HepG2 (cell line): ENCODE measurements at regions not wholly inside any gene's neighbourhood (a gene's known extent, or its start where the extent isn't known, plus 50 kb on each side); places are given as distances from the start of the nearest gene placed in this dataset.
A peak's percentile ranks its signal among the peaks of the same experiment; 100 is the strongest.

Experiments used
- AGO1 ChIP-seq: fragments of 200-400 bp; formaldehyde crosslinking; IDR thresholded peaks from 2 replicates; pipeline ENCODE4 v1.6.1; 2017; ENCODE audit warnings: mild to moderate bottlenecking, low read depth, low read length, moderate library complexity; ENCODE audit not compliant: poor library complexity, severe bottlenecking
- ARID2 ChIP-seq: sonication (generic); formaldehyde crosslinking; IDR thresholded peaks from 2 replicates; pipeline ENCODE4 v1.8.1; 2022; ENCODE audit warnings: mild to moderate bottlenecking, missing genetic modification reagents, borderline replicate concordance
- ATF3 ChIP-seq: sonication (generic); formaldehyde crosslinking; IDR thresholded peaks from 2 replicates; pipeline ENCODE4 v1.4.0; 2020; ENCODE audit warnings: missing genetic modification reagents
- ATM ChIP-seq: fragments of 450-650 bp; IDR thresholded peaks from 2 replicates; pipeline ENCODE4 v1.7.1; 2017; ENCODE audit warnings: mild to moderate bottlenecking, borderline replicate concordance
- CCAR2 ChIP-seq: fragments of 200-400 bp; formaldehyde crosslinking; optimal IDR thresholded peaks from 2 replicates; pipeline ENCODE3; 2018; ENCODE audit warnings: low read depth, mild to moderate bottlenecking, low read length, moderate library complexity
- FOXO4 ChIP-seq: sonication (generic); formaldehyde crosslinking; conservative IDR thresholded peaks from 2 replicates; pipeline ENCODE4 v1.8.1; 2023; ENCODE audit warnings: missing genetic modification reagents
- GATAD2A ChIP-seq: IDR thresholded peaks from 2 replicates; pipeline ENCODE4 v1.6.1; 2016
- KLF13 ChIP-seq: sonication (generic); formaldehyde crosslinking; IDR thresholded peaks from 2 replicates; pipeline ENCODE4 v1.4.0; 2020; ENCODE audit warnings: mild to moderate bottlenecking, missing genetic modification reagents
- NCOA5 ChIP-seq: sonication (generic); formaldehyde crosslinking; IDR thresholded peaks from 2 replicates; pipeline ENCODE4 v1.4.0; 2020; ENCODE audit warnings: missing genetic modification reagents
- NFKB2 ChIP-seq: sonication (generic); formaldehyde crosslinking; IDR thresholded peaks from 2 replicates; pipeline ENCODE4 v1.4.0; 2020; ENCODE audit warnings: missing genetic modification reagents, borderline replicate concordance
- PAF1 ChIP-seq: IDR thresholded peaks from 2 replicates; pipeline ENCODE4 v1.6.1; 2016; ENCODE audit warnings: missing genetic modification reagents, missing compliant biosample characterization
- PHF8 ChIP-seq: sonication (generic); formaldehyde crosslinking; IDR thresholded peaks from 2 replicates; pipeline ENCODE4 v1.5.0; 2020; ENCODE audit warnings: missing genetic modification reagents
- POLR2G ChIP-seq: fragments of 200-400 bp; formaldehyde crosslinking; IDR thresholded peaks from 2 replicates; pipeline ENCODE4 v1.6.1; 2018; ENCODE audit warnings: mild to moderate bottlenecking, low read depth, low read length, moderate library complexity
- RAD51 ChIP-seq: fragments of 450-650 bp; IDR thresholded peaks from 2 replicates; pipeline ENCODE4 v1.6.1; 2016; ENCODE audit warnings: borderline replicate concordance
- RCOR2 ChIP-seq: IDR thresholded peaks from 2 replicates; pipeline ENCODE4 v1.6.1; 2016; ENCODE audit warnings: missing biosample characterization, missing genetic modification reagents
- REL ChIP-seq: sonication (generic); formaldehyde crosslinking; conservative IDR thresholded peaks from 2 replicates; pipeline ENCODE4 v1.8.0; 2022; ENCODE audit warnings: mild to moderate bottlenecking, missing genetic modification reagents, moderate library complexity
- RORA ChIP-seq: sonication (generic); formaldehyde crosslinking; IDR thresholded peaks from 2 replicates; pipeline ENCODE4 v1.5.0; 2020; ENCODE audit warnings: mild to moderate bottlenecking, missing genetic modification reagents, moderate library complexity
- SMC3 ChIP-seq: IDR thresholded peaks from 2 replicates; pipeline ENCODE4 v1.6.1; 2011; ENCODE audit warnings: low read length, improper control_type of control experiment
- U2AF1 ChIP-seq: fragments of 200-400 bp; formaldehyde crosslinking; optimal IDR thresholded peaks from 2 replicates; pipeline ENCODE3; 2017; ENCODE audit warnings: mild to moderate bottlenecking, low read depth, low read length
- ZBTB1 ChIP-seq: sonication (generic); formaldehyde crosslinking; IDR thresholded peaks from 2 replicates; pipeline ENCODE4 v1.4.0; 2020; ENCODE audit warnings: missing genetic modification reagents, borderline replicate concordance
- ZBTB7A ChIP-seq: sonication (generic); formaldehyde crosslinking; IDR thresholded peaks from 2 replicates; pipeline ENCODE4 v1.8.0; 2022; ENCODE audit warnings: mild to moderate bottlenecking, missing genetic modification reagents
- ZIK1 ChIP-seq: sonication (generic); formaldehyde crosslinking; IDR thresholded peaks from 2 replicates; pipeline ENCODE4 v1.5.0; 2020; ENCODE audit warnings: mild to moderate bottlenecking, low read depth, missing genetic modification reagents, borderline replicate concordance
- ZNF253 ChIP-seq: sonication (generic); formaldehyde crosslinking; IDR thresholded peaks from 2 replicates; pipeline ENCODE4 v1.8.0; 2022; ENCODE audit warnings: mild to moderate bottlenecking, missing genetic modification reagents, borderline replicate concordance
- ZNF264 ChIP-seq: sonication (generic); formaldehyde crosslinking; IDR thresholded peaks from 2 replicates; pipeline ENCODE4 v1.4.0; 2020; ENCODE audit warnings: missing genetic modification reagents
- ZNF280B ChIP-seq: sonication (generic); formaldehyde crosslinking; IDR thresholded peaks from 2 replicates; pipeline ENCODE4 v1.5.0; 2020; ENCODE audit warnings: missing genetic modification reagents, mild to moderate bottlenecking, borderline replicate concordance
- ZNF34 ChIP-seq: sonication (generic); formaldehyde crosslinking; IDR thresholded peaks from 2 replicates; pipeline ENCODE4 v1.4.0; 2020; ENCODE audit warnings: mild to moderate bottlenecking, missing genetic modification reagents, borderline replicate concordance
- ZNF430 ChIP-seq: sonication (generic); formaldehyde crosslinking; IDR thresholded peaks from 2 replicates; pipeline ENCODE4 v1.9.0; 2021; ENCODE audit warnings: mild to moderate bottlenecking, missing genetic modification reagents
- ZNF841 ChIP-seq: sonication (generic); formaldehyde crosslinking; IDR thresholded peaks from 2 replicates; pipeline ENCODE4 v1.8.1; 2023; ENCODE audit warnings: missing genetic modification reagents, borderline replicate concordance
- ZNF891 ChIP-seq: sonication (generic); formaldehyde crosslinking; IDR thresholded peaks from 2 replicates; pipeline ENCODE4 v1.5.0; 2020; ENCODE audit warnings: mild to moderate bottlenecking, missing genetic modification reagents
- TF ChIP-seq, protein P1 (sequence below): sonication (generic); formaldehyde crosslinking; IDR thresholded peaks from 2 replicates; pipeline ENCODE4 v1.9.0; 2021; ENCODE audit warnings: missing genetic modification reagents, mild to moderate bottlenecking, borderline replicate concordance

DNA sequence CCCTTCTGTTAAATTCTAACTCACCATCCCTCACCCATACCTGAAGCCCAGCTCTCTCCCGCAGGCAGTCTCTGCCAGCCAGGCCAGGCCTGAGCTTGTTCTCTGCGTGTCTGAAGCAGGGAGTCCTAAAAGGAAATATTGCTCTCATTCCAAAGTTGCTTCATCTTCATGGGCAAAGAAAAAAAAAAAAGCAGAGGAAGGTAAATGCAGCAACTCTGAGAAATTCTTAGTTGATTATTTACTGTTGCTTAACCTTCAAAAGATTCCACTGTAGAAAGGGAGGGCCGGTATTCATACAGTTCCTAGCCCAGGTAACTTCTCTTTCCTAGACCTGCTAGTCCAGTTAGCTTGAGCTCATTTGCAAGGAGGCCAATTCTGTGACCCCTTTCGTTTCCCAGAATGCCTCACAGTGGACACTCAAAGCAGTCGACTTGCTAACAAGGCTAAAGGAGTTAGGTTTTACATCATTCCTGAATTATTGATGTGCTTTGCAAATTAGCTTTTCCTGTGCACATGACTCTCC is 193.5 kb upstream of the EEA1 start (continued):
- TF ChIP-seq ATM (no peak), RCOR2 (CRISPR knock-in tag) (0 out of 2 replicates have a peak, but pooled peaks have one; percentile 35), ZNF841 (CRISPR knock-in tag) (no peak), ATF3 (no peak), ZIK1 (CRISPR knock-in tag) (no peak), ZNF280B (CRISPR knock-in tag) (no peak), KLF13 (CRISPR knock-in tag) (no peak), GATAD2A (CRISPR knock-in tag) (peak; percentile 95), ZNF34 (CRISPR knock-in tag) (no peak), ARID2 (CRISPR knock-in tag) (no peak), SMC3 (peak; percentile 10; the same call in 1 of the 2 replicates), POLR2G (peak; percentile 78), U2AF1 (no peak), RORA (no peak), PHF8 (CRISPR knock-in tag) (0 out of 2 replicates have a peak, but pooled peaks have one; percentile 15), ZBTB1 (CRISPR knock-in tag) (no peak), RAD51 (no peak), NCOA5 (CRISPR knock-in tag) (no peak), ZNF430 (CRISPR knock-in tag) (no peak), CCAR2 (no peak), ZNF891 (CRISPR knock-in tag) (no peak), NFKB2 (no peak), FOXO4 (CRISPR knock-in tag) (no peak), ZNF264 (CRISPR knock-in tag) (no peak), ZBTB7A (CRISPR knock-in tag) (no peak), PAF1 (CRISPR knock-in tag) (no peak), ZNF253 (CRISPR knock-in tag) (no peak), REL (CRISPR knock-in tag) (no peak), AGO1 (no peak)
- TF ChIP-seq, protein P1, sequence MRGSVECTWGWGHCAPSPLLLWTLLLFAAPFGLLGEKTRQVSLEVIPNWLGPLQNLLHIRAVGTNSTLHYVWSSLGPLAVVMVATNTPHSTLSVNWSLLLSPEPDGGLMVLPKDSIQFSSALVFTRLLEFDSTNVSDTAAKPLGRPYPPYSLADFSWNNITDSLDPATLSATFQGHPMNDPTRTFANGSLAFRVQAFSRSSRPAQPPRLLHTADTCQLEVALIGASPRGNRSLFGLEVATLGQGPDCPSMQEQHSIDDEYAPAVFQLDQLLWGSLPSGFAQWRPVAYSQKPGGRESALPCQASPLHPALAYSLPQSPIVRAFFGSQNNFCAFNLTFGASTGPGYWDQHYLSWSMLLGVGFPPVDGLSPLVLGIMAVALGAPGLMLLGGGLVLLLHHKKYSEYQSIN (CRISPR knock-in tag): no peak
